Kidney tubule cell (primary cell): ENCODE measurements at regions not wholly inside any gene's neighbourhood (a gene's known extent, or its start where the extent isn't known, plus 50 kb on each side); places are given as distances from the start of the nearest gene placed in this dataset.
A peak's percentile ranks its signal among the peaks of the same experiment; 100 is the strongest.
"Not testable (repeated sequence)": the region's sequence is repeated elsewhere in the genome, so short reads cannot be mapped to it uniquely, and the experiment has no call there.

ENCODE experiments used
- DNase-seq: peaks from one replicate; pipeline ENCODE4 v3.0.0-alpha.2; 2018; ENCODE audit warnings: low spot score

- DNase-seq = not testable (repeated sequence)
Observed at GRCh38 chr4:15337168-15337657, 90.6 kb upstream of the C1QTNF7 start.

GRCh38 chr4:15339737-15340136 lies 88.1 kb upstream of the C1QTNF7 start:
- DNase-seq = no peak

GRCh38 chr4:15340332-15340731 lies 87.5 kb upstream of the C1QTNF7 start:
- no peak for DNase-seq

GRCh38 chr4:15340902-15341732 lies 86.7 kb upstream of the C1QTNF7 start:
- no peak for DNase-seq

- DNase-seq = no peak
Observed at GRCh38 chr4:15341733-15342300, 86.0 kb upstream of the C1QTNF7 start.

GRCh38 chr4:15343000-15343399 lies 84.8 kb upstream of the C1QTNF7 start:
- peak; percentile 60 for DNase-seq

GRCh38 chr4:15343581-15343980 lies 84.3 kb upstream of the C1QTNF7 start:
- DNase-seq = no peak

- no peak for DNase-seq
Observed at GRCh38 chr4:15344041-15344440, 83.8 kb upstream of the C1QTNF7 start.

- DNase-seq = no peak
Observed at GRCh38 chr4:15345134-15345533, 82.7 kb upstream of the C1QTNF7 start.

GRCh38 chr4:15348236-15348635 lies 79.6 kb upstream of the C1QTNF7 start:
- no peak for DNase-seq

GRCh38 chr4:15348695-15349094 lies 79.1 kb upstream of the C1QTNF7 start:
- no peak for DNase-seq

GRCh38 chr4:15349531-15349935 lies 78.3 kb upstream of the C1QTNF7 start:
- DNase-seq = no peak

GRCh38 chr4:15349965-15350364 lies 77.9 kb upstream of the C1QTNF7 start:
- no peak for DNase-seq

- no peak for DNase-seq
Observed at GRCh38 chr4:15352524-15352923, 75.3 kb upstream of the C1QTNF7 start.

GRCh38 chr4:15353207-15353606 lies 74.6 kb upstream of the C1QTNF7 start:
- no peak for DNase-seq

- peak; percentile 21 for DNase-seq
Observed at GRCh38 chr4:15354371-15355297, 73.2 kb upstream of the C1QTNF7 start.

- DNase-seq = no peak
Observed at GRCh38 chr4:15361529-15361928, 66.3 kb upstream of the C1QTNF7 start.

- no peak for DNase-seq
Observed at GRCh38 chr4:15362541-15362940, 65.3 kb upstream of the C1QTNF7 start.

- DNase-seq = no peak
Observed at GRCh38 chr4:15364183-15364582, 63.6 kb upstream of the C1QTNF7 start.

GRCh38 chr4:15365641-15366040 lies 62.2 kb upstream of the C1QTNF7 start:
- DNase-seq = no peak

- DNase-seq = peak; percentile 64
Observed at GRCh38 chr4:15366721-15367120, 61.1 kb upstream of the C1QTNF7 start.

GRCh38 chr4:15368856-15369255 lies 59.0 kb upstream of the C1QTNF7 start:
- DNase-seq = no peak
